Mesendoderm (in vitro differentiated cells): ENCODE measurements at regions not wholly inside any gene's neighbourhood (a gene's known extent, or its start where the extent isn't known, plus 50 kb on each side); places are given as distances from the start of the nearest gene placed in this dataset.

Source experiments
- DNase-seq: peaks from one replicate; pipeline ENCODE4 v3.0.0; 2013
- H2AK5ac ChIP-seq: 2 replicates; pipeline ENCODE4 v1.6.1; 2013; ENCODE audit warnings: low read length, inconsistent platforms
- H2BK120ac ChIP-seq: 2 replicates; pipeline ENCODE4 v1.6.1; 2013; ENCODE audit warnings: low read depth, mild to moderate bottlenecking, low read length, moderate library complexity, mixed read lengths
- H2BK15ac ChIP-seq: replicated peaks from 2 replicates; pipeline ENCODE4 v1.6.1; 2013; ENCODE audit warnings: low read depth, mild to moderate bottlenecking, moderate library complexity
- H2BK5ac ChIP-seq: 2 replicates; pipeline ENCODE4 v1.6.1; 2013; ENCODE audit warnings: low read length, inconsistent platforms
- H3K18ac ChIP-seq: 2 replicates; pipeline ENCODE4 v1.6.1; 2013; ENCODE audit warnings: mild to moderate bottlenecking, low read length, mixed read lengths
- H3K23ac ChIP-seq: one replicate; pipeline ENCODE4 v1.6.1; 2013; ENCODE audit warnings: low read length
- H3K27ac ChIP-seq: 2 replicates; pipeline ENCODE4 v1.5.1; 2013; ENCODE audit warnings: low read depth, mild to moderate bottlenecking, inconsistent platforms, low read length, moderate library complexity
- H3K27me3 ChIP-seq: 2 replicates; pipeline ENCODE4 v1.6.1; 2013; ENCODE audit warnings: low read length, control low read depth, mild to moderate bottlenecking, inconsistent platforms; ENCODE audit not compliant: insufficient read depth, poor library complexity
- H3K36me3 ChIP-seq: 2 replicates; pipeline ENCODE4 v1.6.1; 2013; ENCODE audit warnings: low read length, inconsistent platforms; ENCODE audit not compliant: control insufficient read depth, insufficient read depth
- H3K4ac ChIP-seq: one replicate; pipeline ENCODE4 v1.6.1; 2013; ENCODE audit warnings: low read depth, mild to moderate bottlenecking, low read length, moderate library complexity
- H3K4me1 ChIP-seq: 2 replicates; pipeline ENCODE4 v1.6.1; 2013; ENCODE audit warnings: low read depth, low read length, inconsistent platforms; ENCODE audit not compliant: control insufficient read depth
- H3K4me2 ChIP-seq: 2 replicates; pipeline ENCODE4 v1.6.1; 2013; ENCODE audit warnings: low read length
- H3K4me3 ChIP-seq: 2 replicates; pipeline ENCODE4 v1.5.1; 2013; ENCODE audit warnings: mild to moderate bottlenecking, low read length
- H3K56ac ChIP-seq: one replicate; pipeline ENCODE4 v1.6.1; 2013; ENCODE audit warnings: low read length
- H3K79me1 ChIP-seq: 2 replicates; pipeline ENCODE4 v1.6.1; 2013; ENCODE audit warnings: low read length, inconsistent platforms
- H3K79me2 ChIP-seq: 2 replicates; pipeline ENCODE4 v1.6.1; 2013; ENCODE audit warnings: mild to moderate bottlenecking, low read length; ENCODE audit not compliant: control insufficient read depth, insufficient read depth
- H3K9ac ChIP-seq: 2 replicates; pipeline ENCODE4 v1.6.1; 2013; ENCODE audit warnings: low read length, inconsistent platforms
- H4K5ac ChIP-seq: one replicate; pipeline ENCODE4 v1.6.1; 2013; ENCODE audit warnings: low read length
- H4K8ac ChIP-seq: one replicate; pipeline ENCODE4 v1.6.1; 2013; ENCODE audit warnings: low read depth, mild to moderate bottlenecking, control low read depth, low read length, moderate library complexity
- WGBS: extraction: QIAGEN DNeasy Blood & Tissue Kit; methylation state at CpG from one replicate; pipeline ENCODE4 v1.1.7; 2013; ENCODE audit warnings: low lambda C conversion rate, missing lambda C conversion rate; ENCODE audit not compliant: insufficient coverage; ENCODE audit errors: extremely low coverage; 5-methylcytosine and 5-hydroxymethylcytosine counted together

- Histone ChIP-seq H3K36me3 (no peaks in the 10 kb centered on the region), H3K23ac (no peak overlapping the region), H3K79me1 (no peaks in the 10 kb centered on the region), H3K4ac (no peak overlapping the region), H3K4me2 (no peak overlapping the region), H2BK5ac (no peak overlapping the region), H2BK15ac (no peak overlapping the region), H3K9ac (no peak overlapping the region), H4K8ac (no peak overlapping the region), H2BK120ac (no peak overlapping the region), H3K27ac (no peak overlapping the region), H2AK5ac (no peak overlapping the region), H3K4me3 (no peak overlapping the region), H3K4me1 (peaks cover under 1% of the 10 kb centered on the region), H3K79me2 (no peaks in the 10 kb centered on the region), H3K56ac (no peak overlapping the region), H4K5ac (no peak overlapping the region), H3K27me3 (no peaks in the 10 kb centered on the region), H3K18ac (no peak overlapping the region)
- no peak for DNase-seq
- WGBS, result no CpG with 5 or more reads among the region's 1 CpG
Observed at GRCh38 chr10:108592956-108593355, 1330.4 kb downstream of the XPNPEP1 start.

GRCh38 chr10:108591417-108591816 is 1331.9 kb downstream of the XPNPEP1 start:
- H3K18ac ChIP-seq, result no peak overlapping the region
- WGBS, result no CpG with 5 or more reads among the region's 2 CpGs
- H3K79me2 ChIP-seq, result no peaks in the 10 kb centered on the region
- H3K4me2 ChIP-seq, result no peak overlapping the region
- no peak overlapping the region for H3K27ac ChIP-seq
- H3K9ac ChIP-seq, result no peak overlapping the region
- no peak overlapping the region for H3K4ac ChIP-seq
- no peaks in the 10 kb centered on the region for H3K79me1 ChIP-seq
- no peak overlapping the region for H2BK120ac ChIP-seq
- no peak overlapping the region for H2AK5ac ChIP-seq
- H3K27me3 ChIP-seq, result no peaks in the 10 kb centered on the region
- no peak overlapping the region for H3K4me3 ChIP-seq
- H2BK5ac ChIP-seq, result no peak overlapping the region
- no peak overlapping the region for H4K5ac ChIP-seq
- DNase-seq, result no peak
- H2BK15ac ChIP-seq, result no peak overlapping the region
- H4K8ac ChIP-seq, result no peak overlapping the region
- no peak overlapping the region for H3K23ac ChIP-seq
- no peak overlapping the region for H3K56ac ChIP-seq
- H3K4me1 ChIP-seq, result no peaks in the 10 kb centered on the region
- no peaks in the 10 kb centered on the region for H3K36me3 ChIP-seq

- no peak overlapping the region for H3K4me3 ChIP-seq
- H2BK120ac ChIP-seq, result no peak overlapping the region
- H3K56ac ChIP-seq, result no peak overlapping the region
- no peaks in the 10 kb centered on the region for H3K4me1 ChIP-seq
- H3K27me3 ChIP-seq, result no peaks in the 10 kb centered on the region
- no peaks in the 10 kb centered on the region for H3K36me3 ChIP-seq
- H4K8ac ChIP-seq, result no peak overlapping the region
- H3K4me2 ChIP-seq, result no peak overlapping the region
- H2AK5ac ChIP-seq, result no peak overlapping the region
- no peak overlapping the region for H3K27ac ChIP-seq
- no peak overlapping the region for H3K9ac ChIP-seq
- no peak overlapping the region for H2BK15ac ChIP-seq
- H3K18ac ChIP-seq, result no peak overlapping the region
- H3K23ac ChIP-seq, result no peak overlapping the region
- no peak overlapping the region for H2BK5ac ChIP-seq
- no peak overlapping the region for H3K4ac ChIP-seq
- no peaks in the 10 kb centered on the region for H3K79me1 ChIP-seq
- no peaks in the 10 kb centered on the region for H3K79me2 ChIP-seq
- no peak for DNase-seq
- WGBS, result no CpG with 5 or more reads among the region's 3 CpGs
- H4K5ac ChIP-seq, result no peak overlapping the region
Observed at GRCh38 chr10:108586424-108586823, 1336.9 kb downstream of the XPNPEP1 start.

GRCh38 chr10:108583877-108584276 is 1339.4 kb downstream of the XPNPEP1 start:
- Histone ChIP-seq H3K23ac (no peak overlapping the region), H3K27ac (no peak overlapping the region), H3K18ac (no peak overlapping the region), H2BK15ac (no peak overlapping the region), H3K79me2 (no peaks in the 10 kb centered on the region), H4K5ac (no peak overlapping the region), H3K56ac (no peak overlapping the region), H3K9ac (no peak overlapping the region), H2AK5ac (no peak overlapping the region), H3K4me2 (no peak overlapping the region), H3K36me3 (no peaks in the 10 kb centered on the region), H2BK5ac (no peak overlapping the region), H4K8ac (no peak overlapping the region), H2BK120ac (no peak overlapping the region), H3K4me3 (no peak overlapping the region), H3K4ac (no peak overlapping the region), H3K79me1 (no peaks in the 10 kb centered on the region), H3K27me3 (no peaks in the 10 kb centered on the region), H3K4me1 (no peaks in the 10 kb centered on the region)
- WGBS, result no CpG with 5 or more reads among the region's 1 CpG
- DNase-seq, result no peak

GRCh38 chr10:108582888-108583287 is 1340.4 kb downstream of the XPNPEP1 start:
- Histone ChIP-seq H3K23ac (no peak overlapping the region), H2AK5ac (no peak overlapping the region), H2BK120ac (no peak overlapping the region), H3K4me2 (no peak overlapping the region), H3K27me3 (no peaks in the 10 kb centered on the region), H4K5ac (no peak overlapping the region), H3K4me3 (no peak overlapping the region), H3K56ac (no peak overlapping the region), H3K79me2 (no peaks in the 10 kb centered on the region), H4K8ac (no peak overlapping the region), H3K4me1 (no peaks in the 10 kb centered on the region), H3K4ac (no peak overlapping the region), H3K27ac (no peak overlapping the region), H3K9ac (no peak overlapping the region), H2BK15ac (no peak overlapping the region), H3K36me3 (no peaks in the 10 kb centered on the region), H3K18ac (no peak overlapping the region), H3K79me1 (no peaks in the 10 kb centered on the region), H2BK5ac (no peak overlapping the region)
- no CpG with 5 or more reads among the region's 1 CpG for WGBS
- no peak for DNase-seq

- Histone ChIP-seq H3K4me2 (no peak overlapping the region), H3K4ac (no peak overlapping the region), H2AK5ac (no peak overlapping the region), H3K4me1 (no peaks in the 10 kb centered on the region), H3K4me3 (no peak overlapping the region), H3K36me3 (no peaks in the 10 kb centered on the region), H2BK5ac (no peak overlapping the region), H3K79me1 (no peaks in the 10 kb centered on the region), H2BK15ac (no peak overlapping the region), H3K79me2 (no peaks in the 10 kb centered on the region), H3K27ac (no peak overlapping the region), H2BK120ac (no peak overlapping the region), H3K27me3 (no peaks in the 10 kb centered on the region), H3K23ac (no peak overlapping the region), H4K8ac (peak overlapping the region; percentile 81), H3K56ac (no peak overlapping the region), H3K9ac (no peak overlapping the region), H3K18ac (no peak overlapping the region), H4K5ac (no peak overlapping the region)
- WGBS, result no CpG with 5 or more reads among the region's 3 CpGs
- DNase-seq, result peak; percentile 14
Observed at GRCh38 chr10:108582387-108582786, 1340.9 kb downstream of the XPNPEP1 start.
